Transverse colon (tissue), 4 donors: ENCODE measurements at regions not wholly inside any gene's neighbourhood (a gene's known extent, or its start where the extent isn't known, plus 50 kb on each side); places are given as distances from the start of the nearest gene placed in this dataset.

Experiments used
- DNase-seq: peaks from one replicate; pipeline ENCODE4 v3.0.0-alpha.2; 2019
- H3K27ac ChIP-seq, 4 donors: fragments of 200-600 bp; sonication (generic); 2 replicates each; pipeline ENCODE4 v1.5.1; 2016 to 2018; ENCODE audit warnings: inconsistent platforms in 4 of 4
- H3K27me3 ChIP-seq: fragments of 200-600 bp; sonication (generic); 2 replicates; pipeline ENCODE4 v1.5.1; 2017; ENCODE audit warnings: inconsistent platforms
- H3K36me3 ChIP-seq, 4 donors: fragments of 200-600 bp; sonication (generic); 2 replicates each; pipeline ENCODE4 v1.5.1; 2017 to 2019; ENCODE audit warnings: inconsistent platforms in 4 of 4
- H3K4me1 ChIP-seq, 4 donors: fragments of 200-600 bp; sonication (generic); 2 replicates each; pipeline ENCODE4 v1.5.1; 2017 to 2020; ENCODE audit warnings: inconsistent platforms in 4 of 4
- H3K4me3 ChIP-seq, 4 donors: fragments of 200-600 bp; sonication (generic); 1 replicate in 1 of 4; 2 replicates in 3 of 4; pipeline versions ENCODE4 v1.5.1 to v1.6.1; 2017 to 2019; ENCODE audit warnings: inconsistent platforms in 4 of 4
- H3K9me3 ChIP-seq, 2 donors: fragments of 200-600 bp; sonication (generic); 2 replicates each; pipeline ENCODE4 v1.5.1; 2017 to 2019; ENCODE audit warnings: inconsistent platforms in 2 of 2
- EP300 ChIP-seq: sonication (generic); formaldehyde crosslinking; IDR thresholded peaks from one replicate; pipeline ENCODE4 v1.6.1; 2017; ENCODE audit warnings: antibody characterized with exemption, low read depth
- POLR2A ChIP-seq: fragments of 450-650 bp; IDR thresholded peaks from one replicate; pipeline ENCODE4 v1.6.1; 2016; ENCODE audit warnings: antibody characterized with exemption, mild to moderate bottlenecking, moderate library complexity
- POLR2AphosphoS5 ChIP-seq, 3 donors: sonication (generic); formaldehyde crosslinking; IDR thresholded peaks; one replicate each; pipeline ENCODE4 v1.6.1; 2016; ENCODE audit warnings: antibody characterized with exemption in 3 of 3
- WGBS, 2 donors: methylation state at CpG; one replicate each; pipeline ENCODE4 v1.1.5; 2018; ENCODE audit warnings: low coverage in 1 of 2; 5-methylcytosine and 5-hydroxymethylcytosine counted together
- in situ Hi-C, 4 donors: fragments of 200-750 bp; cut with MboI; loops; one replicate each; pipeline versions ENCODE4 v1.15.0 to v1.15.1; 2017; ENCODE audit warnings: low sequenced_read_pairs in 3 of 4, low pct_ligation_motif_present in 1 of 4, low pct_unique_long_range_greater_than_20kb in 1 of 4
- intact Hi-C: fragments of 100-400 bp; cut with DNase I; formaldehyde crosslinking; loops from one replicate; pipeline ENCODE4 v1.15.1; 2023; ENCODE audit warnings: low total_unique reads
- TF ChIP-seq, protein P1 (sequence below), 5 experiments: fragments of 200-600 bp in 3 of 5; fragments of 450-650 bp in 2 of 5; sonication (generic) in 3 of 5; IDR thresholded peaks; 1 replicate in 2 of 5; 2 replicates in 3 of 5; pipeline ENCODE4 v1.5.1; 2016 to 2017; ENCODE audit warnings: antibody characterized with exemption in 5 of 5, inconsistent platforms in 3 of 5, mild to moderate bottlenecking in 2 of 5, moderate library complexity in 1 of 5

DNA sequence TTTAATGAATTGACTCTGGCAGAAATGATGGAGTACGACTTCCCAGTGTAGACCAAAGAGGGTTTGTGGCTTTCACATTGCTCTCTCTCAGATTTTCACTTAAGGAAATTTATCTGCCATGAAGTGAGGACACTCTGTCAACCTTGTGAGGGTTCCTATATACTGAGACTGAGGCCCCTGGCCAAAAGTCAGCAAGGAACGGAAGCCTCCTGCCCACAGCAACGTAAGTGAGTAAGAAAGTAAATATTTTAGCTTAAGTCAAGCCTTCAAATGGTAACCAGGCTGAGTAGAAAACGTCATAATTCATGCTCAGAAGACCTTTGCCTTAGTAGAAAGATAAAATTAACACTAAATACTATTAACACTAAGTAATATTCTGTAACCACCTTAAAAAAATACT lies 1080.5 kb upstream of the ACVR2A start:
- Histone ChIP-seq H3K36me3 (no peaks in the 10 kb centered on the region), H3K9me3 (peaks cover 0 to 3% of the 10 kb centered on the region in 2 donors), H3K4me3 (no peak overlapping the region), H3K27ac (no peak overlapping the region), H3K27me3 (no peaks in the 10 kb centered on the region), H3K4me1 (no peaks in the 10 kb centered on the region)
- no peak for TF ChIP-seq EP300
- TF ChIP-seq POLR2A: no peak
- TF ChIP-seq, protein P1, sequence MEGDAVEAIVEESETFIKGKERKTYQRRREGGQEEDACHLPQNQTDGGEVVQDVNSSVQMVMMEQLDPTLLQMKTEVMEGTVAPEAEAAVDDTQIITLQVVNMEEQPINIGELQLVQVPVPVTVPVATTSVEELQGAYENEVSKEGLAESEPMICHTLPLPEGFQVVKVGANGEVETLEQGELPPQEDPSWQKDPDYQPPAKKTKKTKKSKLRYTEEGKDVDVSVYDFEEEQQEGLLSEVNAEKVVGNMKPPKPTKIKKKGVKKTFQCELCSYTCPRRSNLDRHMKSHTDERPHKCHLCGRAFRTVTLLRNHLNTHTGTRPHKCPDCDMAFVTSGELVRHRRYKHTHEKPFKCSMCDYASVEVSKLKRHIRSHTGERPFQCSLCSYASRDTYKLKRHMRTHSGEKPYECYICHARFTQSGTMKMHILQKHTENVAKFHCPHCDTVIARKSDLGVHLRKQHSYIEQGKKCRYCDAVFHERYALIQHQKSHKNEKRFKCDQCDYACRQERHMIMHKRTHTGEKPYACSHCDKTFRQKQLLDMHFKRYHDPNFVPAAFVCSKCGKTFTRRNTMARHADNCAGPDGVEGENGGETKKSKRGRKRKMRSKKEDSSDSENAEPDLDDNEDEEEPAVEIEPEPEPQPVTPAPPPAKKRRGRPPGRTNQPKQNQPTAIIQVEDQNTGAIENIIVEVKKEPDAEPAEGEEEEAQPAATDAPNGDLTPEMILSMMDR (IDR thresholded peaks at IDR 0.05): no peak
- no peak for TF ChIP-seq POLR2AphosphoS5 (IDR thresholded peaks at IDR 0.05)
- DNase-seq: no peak
- 50 to 70% methylated on average over 3 to 4 of the region's 4 CpGs for WGBS, 2 donors
- in situ Hi-C loops: no loop called here
- intact Hi-C loops: no loop called here

DNA sequence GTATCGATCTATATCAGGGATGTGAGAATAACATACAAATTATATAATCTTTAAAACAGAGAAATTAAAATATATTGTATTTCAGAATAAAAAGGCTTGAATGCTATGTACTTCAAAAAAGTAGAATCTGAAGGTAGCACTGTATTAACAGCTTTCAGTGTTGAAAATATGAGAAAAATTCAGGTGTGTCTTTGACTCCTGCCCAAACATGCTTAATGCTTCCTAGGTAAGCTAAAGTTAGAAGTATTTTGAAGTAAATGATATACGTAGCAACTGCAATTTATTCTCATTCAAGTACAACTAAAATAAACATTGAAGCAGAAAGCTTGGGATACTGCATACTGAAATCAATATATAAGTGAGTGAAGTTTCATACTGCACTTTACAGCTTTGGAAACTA lies 1082.0 kb upstream of the ACVR2A start:
- no peak overlapping the region for H3K27ac ChIP-seq
- 76 to 86% methylated on average over 2 of the region's 2 CpGs for WGBS, 2 donors
- DNase-seq: no peak
- no peaks in the 10 kb centered on the region for H3K27me3 ChIP-seq
- intact Hi-C loops: no loop called here
- TF ChIP-seq EP300 (no peak), POLR2A (no peak), POLR2AphosphoS5 (IDR thresholded peaks at IDR 0.05) (no peak)
- TF ChIP-seq, protein P1 (IDR thresholded peaks at IDR 0.05): no peak
- H3K4me3 ChIP-seq: no peak overlapping the region
- H3K36me3 ChIP-seq: no peaks in the 10 kb centered on the region
- peaks cover 0 to 3% of the 10 kb centered on the region in 2 donors for H3K9me3 ChIP-seq
- in situ Hi-C loops: no loop called here
- no peaks in the 10 kb centered on the region for H3K4me1 ChIP-seq

DNA sequence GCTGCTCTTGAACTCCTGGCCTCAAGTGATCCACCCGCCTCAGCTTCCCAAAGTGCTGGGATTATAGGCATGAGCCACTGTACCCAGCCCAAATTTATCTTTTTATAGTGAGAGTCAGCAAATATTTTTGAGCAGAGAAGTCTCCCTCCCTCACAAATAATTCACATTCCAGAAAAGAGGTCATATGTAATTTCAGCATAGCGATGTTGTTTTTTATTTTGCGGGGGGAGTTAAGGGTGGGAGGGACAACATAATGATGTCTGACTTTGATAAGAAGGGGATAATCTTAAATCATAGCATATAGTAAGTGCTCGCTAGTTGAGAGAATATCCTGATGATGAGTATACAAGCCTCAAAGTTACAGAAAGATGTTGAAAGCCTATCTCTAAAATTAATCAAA lies 1090.2 kb upstream of the ACVR2A start:
- DNase-seq: no peak
- in situ Hi-C loops (no loop called here), intact Hi-C loops (no loop called here)
- H3K4me1 ChIP-seq: no peaks in the 10 kb centered on the region
- TF ChIP-seq EP300 (no peak), POLR2AphosphoS5 (IDR thresholded peaks at IDR 0.05) (no peak), POLR2A (no peak)
- TF ChIP-seq, protein P1 (IDR thresholded peaks at IDR 0.05): no peak
- no peak overlapping the region for H3K4me3 ChIP-seq
- no peak overlapping the region for H3K27ac ChIP-seq
- 93 to 95% methylated on average over 3 to 4 of the region's 4 CpGs for WGBS, 2 donors
- no peaks in the 10 kb centered on the region for H3K36me3 ChIP-seq
- H3K27me3 ChIP-seq: no peaks in the 10 kb centered on the region
- H3K9me3 ChIP-seq: no peaks in the 10 kb centered on the region

DNA sequence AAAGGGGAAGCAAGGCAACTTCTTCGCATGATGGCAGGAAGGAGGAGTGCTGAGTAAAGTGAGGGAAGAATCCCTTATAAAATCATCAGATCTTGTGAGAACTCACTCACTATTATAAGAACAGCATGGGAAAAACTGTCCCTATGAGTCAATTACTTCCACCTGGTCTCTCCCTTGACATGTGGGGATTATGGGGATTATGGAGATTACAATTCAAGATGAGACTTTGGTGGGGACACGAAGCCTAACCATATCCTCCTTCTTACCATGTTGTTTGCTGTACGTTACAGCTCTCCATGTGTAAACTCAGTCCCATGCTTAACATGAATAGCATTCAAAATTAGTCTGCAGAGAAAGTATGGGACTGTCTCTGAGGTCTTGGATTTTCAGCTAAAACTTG lies 1096.8 kb upstream of the ACVR2A start:
- H3K27me3 ChIP-seq: no peaks in the 10 kb centered on the region
- H3K4me1 ChIP-seq: no peaks in the 10 kb centered on the region
- WGBS, 2 donors: 61 to 78% methylated on average over 3 of the region's 3 CpGs
- no peaks in the 10 kb centered on the region for H3K36me3 ChIP-seq
- TF ChIP-seq, protein P1 (IDR thresholded peaks at IDR 0.05): no peak
- no peak for TF ChIP-seq POLR2AphosphoS5 (IDR thresholded peaks at IDR 0.05)
- in situ Hi-C loops (loop anchor here in 3 of 4 donors (25.0 kb wide), 2 partner anchors 889 to 1164 kb away; no protein-coding TSS in a partner anchor), intact Hi-C loops (no loop called here)
- H3K27ac ChIP-seq: no peak overlapping the region
- DNase-seq: no peak
- no peaks in the 10 kb centered on the region for H3K9me3 ChIP-seq
- no peak overlapping the region for H3K4me3 ChIP-seq
